ENCODE measurements at regions not wholly inside any gene's neighbourhood (a gene's known extent, or its start where the extent isn't known, plus 50 kb on each side); places are given as distances from the start of the nearest gene placed in this dataset.

GRCh38 chr2:191560411-191560980, 117.4 kb upstream of the NABP1 start:
- Histone ChIP-seq H3K9ac (ENCODE audit: insufficient read depth in 1 of 2, low read length in 2 of 2) (no peak overlapping the region), H3K4me3 (no peak overlapping the region), H3K27me3 (ENCODE audit: control insufficient read depth in 3 of 3, insufficient read depth in 3 of 3, low read length in 2 of 3) (no peaks in the 10 kb centered on the region), H3K36me3 (ENCODE audit: control insufficient read depth in 4 of 4, insufficient read depth in 4 of 4, low read length in 4 of 4) (no peaks in the 10 kb centered on the region), H3K9me3 (ENCODE audit: control insufficient read depth in 4 of 4, insufficient read depth in 3 of 4, low read length in 3 of 4) (no peaks in the 10 kb centered on the region), H3K27ac (ENCODE audit: low read depth in 1 of 2, low read length in 1 of 2) (no peak overlapping the region), H3K4me1 (ENCODE audit: control insufficient read depth in 5 of 5, insufficient read depth in 5 of 5, low read length in 5 of 5) (no peaks in the 10 kb centered on the region)
- 85 to 87% methylated on average over 13 of the region's 13 CpGs for WGBS, 2 donors
- ATAC-seq (ENCODE audit: insufficient read depth, low FRiP score) (no peak), DNase-seq (no peak)
- no peak for TF ChIP-seq CTCF (IDR thresholded peaks at IDR 0.05; ENCODE audit: control extremely low read depth, extremely low read depth)

- DNase-seq (no peak), ATAC-seq (ENCODE audit: insufficient read depth, low FRiP score) (no peak)
- WGBS, 2 donors: 64 to 83% methylated on average over 3 of the region's 3 CpGs
- H3K4me3 ChIP-seq: no peak overlapping the region
- H3K27ac ChIP-seq (ENCODE audit: low read depth in 1 of 2, low read length in 1 of 2): no peak overlapping the region
- no peaks in the 10 kb centered on the region for H3K36me3 ChIP-seq (ENCODE audit: control insufficient read depth in 4 of 4, insufficient read depth in 4 of 4, low read length in 4 of 4)
- no peak overlapping the region for H3K9ac ChIP-seq (ENCODE audit: insufficient read depth in 1 of 2, low read length in 2 of 2)
- TF ChIP-seq CTCF (IDR thresholded peaks at IDR 0.05; ENCODE audit: control extremely low read depth, extremely low read depth): no peak
- H3K4me1 ChIP-seq (ENCODE audit: control insufficient read depth in 5 of 5, insufficient read depth in 5 of 5, low read length in 5 of 5): no peaks in the 10 kb centered on the region
- no peaks in the 10 kb centered on the region for H3K27me3 ChIP-seq (ENCODE audit: control insufficient read depth in 3 of 3, insufficient read depth in 3 of 3, low read length in 2 of 3)
- H3K9me3 ChIP-seq (ENCODE audit: control insufficient read depth in 4 of 4, insufficient read depth in 3 of 4, low read length in 3 of 4): no peaks in the 10 kb centered on the region
Measured at GRCh38 chr2:191565120-191565519, 112.8 kb upstream of the NABP1 start.

- H3K4me1 ChIP-seq (ENCODE audit: control insufficient read depth in 5 of 5, insufficient read depth in 5 of 5, low read length in 5 of 5): no peaks in the 10 kb centered on the region
- ATAC-seq (ENCODE audit: insufficient read depth, low FRiP score): no peak
- no peak overlapping the region for H3K9ac ChIP-seq (ENCODE audit: insufficient read depth in 1 of 2, low read length in 2 of 2)
- DNase-seq: no peak
- H3K4me3 ChIP-seq: no peak overlapping the region
- H3K27ac ChIP-seq (ENCODE audit: low read depth in 1 of 2, low read length in 1 of 2): no peak overlapping the region
- no peaks in the 10 kb centered on the region for H3K36me3 ChIP-seq (ENCODE audit: control insufficient read depth in 4 of 4, insufficient read depth in 4 of 4, low read length in 4 of 4)
- 50 to 70% methylated on average over 4 of the region's 4 CpGs for WGBS, 2 donors
- H3K27me3 ChIP-seq (ENCODE audit: control insufficient read depth in 3 of 3, insufficient read depth in 3 of 3, low read length in 2 of 3): no peaks in the 10 kb centered on the region
- no peak for TF ChIP-seq CTCF (IDR thresholded peaks at IDR 0.05; ENCODE audit: control extremely low read depth, extremely low read depth)
- H3K9me3 ChIP-seq (ENCODE audit: control insufficient read depth in 4 of 4, insufficient read depth in 3 of 4, low read length in 3 of 4): no peaks in the 10 kb centered on the region
Measured at GRCh38 chr2:191565647-191566198, 112.2 kb upstream of the NABP1 start.

- H3K27me3 ChIP-seq (ENCODE audit: control insufficient read depth in 3 of 3, insufficient read depth in 3 of 3, low read length in 2 of 3): no peaks in the 10 kb centered on the region
- no peaks in the 10 kb centered on the region for H3K36me3 ChIP-seq (ENCODE audit: control insufficient read depth in 4 of 4, insufficient read depth in 4 of 4, low read length in 4 of 4)
- H3K4me1 ChIP-seq (ENCODE audit: control insufficient read depth in 5 of 5, insufficient read depth in 5 of 5, low read length in 5 of 5): peaks cover 0 to 5% (median 0%) of the 10 kb centered on the region in 5 donors
- WGBS, 2 donors: 61 to 63% methylated on average over 8 of the region's 8 CpGs
- peak; percentile 23 to 52 (median 42) for DNase-seq
- peak; percentile 82 for ATAC-seq (ENCODE audit: insufficient read depth, low FRiP score)
- H3K4me3 ChIP-seq: no peak overlapping the region
- no peak overlapping the region for H3K27ac ChIP-seq (ENCODE audit: low read depth in 1 of 2, low read length in 1 of 2)
- TF ChIP-seq CTCF (IDR thresholded peaks at IDR 0.05; ENCODE audit: control extremely low read depth, extremely low read depth): peak; percentile 58
- no peak overlapping the region for H3K9ac ChIP-seq (ENCODE audit: insufficient read depth in 1 of 2, low read length in 2 of 2)
- no peaks in the 10 kb centered on the region for H3K9me3 ChIP-seq (ENCODE audit: control insufficient read depth in 4 of 4, insufficient read depth in 3 of 4, low read length in 3 of 4)
Measured at GRCh38 chr2:191566344-191566743, 111.6 kb upstream of the NABP1 start.
